ENCODE measurements at regions not wholly inside any gene's neighbourhood (a gene's known extent, or its start where the extent isn't known, plus 50 kb on each side); places are given as distances from the start of the nearest gene placed in this dataset.

DNA sequence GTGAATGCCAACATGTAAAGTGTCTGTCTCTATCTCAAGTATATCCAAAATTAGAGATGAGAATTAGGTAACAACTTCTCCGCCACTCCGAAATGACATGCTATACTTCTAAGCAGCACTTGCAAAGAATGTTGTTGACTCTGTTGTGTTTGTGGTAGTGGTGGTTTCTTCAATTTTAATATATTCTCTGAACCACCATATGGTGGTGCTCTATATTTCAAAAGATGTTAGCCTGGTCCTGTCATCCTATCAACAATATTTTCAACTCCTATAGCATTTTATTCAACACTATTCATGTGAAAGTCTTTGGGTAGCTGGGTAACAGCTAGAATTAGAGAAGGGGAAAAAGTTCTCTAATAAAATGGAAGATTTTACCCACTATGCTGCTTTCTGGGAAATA is 1622.8 kb upstream of the IGFBP7 start:
- ChIA-PET POLR2A (no interaction called here), CTCF (no interaction called here)
- intact Hi-C loops (cut with micrococcal nuclease; ENCODE audit: unreplicated experiment): no loop called here
- in situ Hi-C loops (cut with HindIII; ENCODE audit: low pct_unique_long_range_greater_than_20kb, low sequenced_read_pairs): no loop called here
- Histone ChIP-seq H3K4me1 (ENCODE audit: control insufficient read depth, insufficient read depth, low read length) (no peaks in the 10 kb centered on the region), H3K27ac (ENCODE audit: low read length) (no peak overlapping the region), H3K36me3 (ENCODE audit: control insufficient read depth, insufficient read depth, low read length) (no peaks in the 10 kb centered on the region), H3K4me3 (ENCODE audit: low read depth in 2 of 2, low read length in 2 of 2) (no peak overlapping the region), H3K9me3 (ENCODE audit: control insufficient read depth, insufficient read depth, low read depth, low read length) (no peaks in the 10 kb centered on the region), H3K27me3 (ENCODE audit: control insufficient read depth, insufficient read depth, low read length) (no peaks in the 10 kb centered on the region)
- ATAC-seq (no peak), DNase-seq (ENCODE audit: low read depth, low spot score) (no peak)
- BruUV-seq (replicated peaks): no TSS peak
- TF ChIP-seq POLR2AphosphoS5 (IDR thresholded peaks at IDR 0.05; ENCODE audit: low read depth, low read length): no peak
- peak; percentile 10; the same call in 1 of the 2 replicates for TF ChIP-seq CTCF (IDR thresholded peaks at IDR 0.05)

DNA sequence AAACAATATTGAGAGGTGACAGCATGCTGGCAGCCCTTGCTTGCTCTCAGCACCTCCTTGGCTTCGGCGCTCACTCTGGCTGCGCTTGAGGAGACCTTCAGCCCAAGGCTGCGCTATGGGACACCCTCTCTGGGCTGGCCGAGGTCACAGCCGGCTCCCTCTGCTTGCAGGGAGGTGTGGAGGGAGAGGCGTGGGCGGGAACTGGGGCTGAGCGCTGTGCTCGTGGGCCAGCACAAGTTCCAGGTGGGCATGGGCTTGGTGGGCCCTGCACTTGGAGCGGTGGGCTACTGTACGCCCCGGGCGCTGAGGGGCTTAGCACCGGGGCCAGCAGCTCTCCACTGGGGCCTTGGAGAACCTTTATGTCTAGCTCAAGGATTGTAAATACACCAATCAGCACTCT is 1613.8 kb upstream of the IGFBP7 start:
- H3K27ac ChIP-seq (ENCODE audit: low read length): no peak overlapping the region
- TF ChIP-seq SIN3A (IDR thresholded peaks at IDR 0.05; ENCODE audit: borderline replicate concordance, insufficient read depth, low read depth, low read length) (no peak), CTCF (IDR thresholded peaks at IDR 0.05) (no peak), TCF7L2 (IDR thresholded peaks at IDR 0.05; ENCODE audit: low read depth, low read length) (no peak), POLR2AphosphoS5 (IDR thresholded peaks at IDR 0.05; ENCODE audit: low read depth, low read length) (no peak), REST (IDR thresholded peaks at IDR 0.05; ENCODE audit: insufficient read depth in 1 of 2, low read depth in 2 of 2, low read length in 1 of 2) (no peak)
- no peaks in the 10 kb centered on the region for H3K4me1 ChIP-seq (ENCODE audit: control insufficient read depth, insufficient read depth, low read length)
- ChIA-PET CTCF (no interaction called here), POLR2A (no interaction called here)
- no peak overlapping the region for H3K4me3 ChIP-seq (ENCODE audit: low read depth in 2 of 2, low read length in 2 of 2)
- ATAC-seq: no peak
- no peak for DNase-seq (ENCODE audit: low read depth, low spot score)
- no peaks in the 10 kb centered on the region for H3K9me3 ChIP-seq (ENCODE audit: control insufficient read depth, insufficient read depth, low read depth, low read length)
- no peaks in the 10 kb centered on the region for H3K36me3 ChIP-seq (ENCODE audit: control insufficient read depth, insufficient read depth, low read length)
- H3K27me3 ChIP-seq (ENCODE audit: control insufficient read depth, insufficient read depth, low read length): no peaks in the 10 kb centered on the region
- intact Hi-C loops (cut with micrococcal nuclease; ENCODE audit: unreplicated experiment): no loop called here
- no TSS peak for BruUV-seq (replicated peaks)
- in situ Hi-C loops (cut with HindIII; ENCODE audit: low pct_unique_long_range_greater_than_20kb, low sequenced_read_pairs): no loop called here

DNA sequence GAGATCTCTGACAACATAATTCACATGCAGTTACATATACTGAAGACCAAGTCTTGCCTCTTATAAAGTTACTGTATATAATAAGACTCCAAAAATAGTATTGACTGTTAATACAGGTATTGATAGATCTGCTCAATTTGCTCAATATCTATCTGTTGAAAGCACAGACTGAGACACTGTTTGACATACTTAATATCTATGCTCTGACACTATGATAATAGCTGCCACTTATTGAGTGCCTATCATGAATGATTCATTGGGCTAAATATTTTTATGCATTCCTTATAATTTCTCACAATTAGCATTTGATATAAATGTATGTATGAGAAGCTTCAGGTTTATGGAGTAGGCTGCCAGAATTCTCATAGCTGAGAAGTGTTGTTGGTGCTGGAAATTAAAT is 1600.9 kb upstream of the IGFBP7 start:
- TF ChIP-seq SIN3A (IDR thresholded peaks at IDR 0.05; ENCODE audit: borderline replicate concordance, insufficient read depth, low read depth, low read length) (no peak), POLR2AphosphoS5 (IDR thresholded peaks at IDR 0.05; ENCODE audit: low read depth, low read length) (no peak), REST (IDR thresholded peaks at IDR 0.05; ENCODE audit: insufficient read depth in 1 of 2, low read depth in 2 of 2, low read length in 1 of 2) (no peak), TCF7L2 (IDR thresholded peaks at IDR 0.05; ENCODE audit: low read depth, low read length) (no peak), CTCF (IDR thresholded peaks at IDR 0.05) (no peak)
- ChIA-PET CTCF (no interaction called here), POLR2A (no interaction called here)
- no peaks in the 10 kb centered on the region for H3K4me1 ChIP-seq (ENCODE audit: control insufficient read depth, insufficient read depth, low read length)
- intact Hi-C loops (cut with micrococcal nuclease; ENCODE audit: unreplicated experiment): no loop called here
- H3K27ac ChIP-seq (ENCODE audit: low read length): no peak overlapping the region
- H3K36me3 ChIP-seq (ENCODE audit: control insufficient read depth, insufficient read depth, low read length): no peaks in the 10 kb centered on the region
- ATAC-seq (no peak), DNase-seq (ENCODE audit: low read depth, low spot score) (no peak)
- no peak overlapping the region for H3K4me3 ChIP-seq (ENCODE audit: low read depth in 2 of 2, low read length in 2 of 2)
- in situ Hi-C loops (cut with HindIII; ENCODE audit: low pct_unique_long_range_greater_than_20kb, low sequenced_read_pairs): no loop called here
- no peaks in the 10 kb centered on the region for H3K27me3 ChIP-seq (ENCODE audit: control insufficient read depth, insufficient read depth, low read length)
- no peaks in the 10 kb centered on the region for H3K9me3 ChIP-seq (ENCODE audit: control insufficient read depth, insufficient read depth, low read depth, low read length)
- BruUV-seq (replicated peaks): no TSS peak
